Stimulated activated CD4-positive, alpha-beta T cell treated with anti-CD3 and anti-CD28 coated beads, Interleukin-12 subunit alpha, Interleukin-12 subunit beta, amount 100 ng/mL, for 24 hours (primary cell): ENCODE measurements at regions not wholly inside any gene's neighbourhood (a gene's known extent, or its start where the extent isn't known, plus 50 kb on each side); places are given as distances from the start of the nearest gene placed in this dataset.

Experiments used
- DNase-seq, 2 experiments: peaks; one replicate each; pipeline ENCODE4 v3.0.0-alpha.2; 2020; ENCODE audit warnings: low read depth in 2 of 2

DNA sequence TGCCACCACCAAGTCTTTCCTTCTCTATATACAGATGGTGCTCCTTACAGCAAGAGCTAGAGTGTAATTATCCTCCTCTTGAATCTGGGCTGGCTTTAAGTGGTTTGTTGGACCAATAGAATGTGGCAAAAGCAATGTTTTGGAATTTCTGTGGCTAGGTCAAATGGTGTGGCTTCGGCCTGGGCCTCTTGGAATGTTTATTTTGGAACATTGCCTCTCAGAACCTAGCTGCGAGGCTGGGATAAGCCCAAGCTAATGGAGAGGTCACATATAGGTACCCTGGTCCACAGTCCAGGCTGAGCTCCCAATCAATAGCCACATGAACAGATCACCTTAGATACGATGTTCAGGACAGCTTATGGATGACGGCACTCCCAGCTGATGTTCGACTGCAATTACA, 556.7 kb downstream of the TYW1 start:
- DNase-seq: no peak

DNA sequence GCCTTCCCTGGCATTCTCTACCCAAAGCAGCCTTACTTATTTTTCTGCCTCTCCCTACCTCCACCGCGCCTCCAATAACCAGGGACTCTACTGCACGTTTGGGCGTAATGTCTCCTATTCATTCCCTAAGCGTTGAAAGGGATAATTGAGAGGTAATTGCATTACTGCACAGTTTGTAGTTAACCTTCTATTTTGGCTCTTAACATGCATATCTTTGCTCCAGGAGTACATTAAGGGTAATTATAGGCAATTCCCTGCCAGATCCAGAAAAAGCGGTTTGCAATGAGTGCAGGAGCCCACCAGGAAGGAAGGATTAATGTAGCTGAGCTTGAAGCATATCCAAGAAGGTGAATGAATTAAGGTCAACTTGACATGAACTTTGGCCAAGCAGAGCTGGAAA, 558.4 kb downstream of the TYW1 start:
- no peak for DNase-seq

DNA sequence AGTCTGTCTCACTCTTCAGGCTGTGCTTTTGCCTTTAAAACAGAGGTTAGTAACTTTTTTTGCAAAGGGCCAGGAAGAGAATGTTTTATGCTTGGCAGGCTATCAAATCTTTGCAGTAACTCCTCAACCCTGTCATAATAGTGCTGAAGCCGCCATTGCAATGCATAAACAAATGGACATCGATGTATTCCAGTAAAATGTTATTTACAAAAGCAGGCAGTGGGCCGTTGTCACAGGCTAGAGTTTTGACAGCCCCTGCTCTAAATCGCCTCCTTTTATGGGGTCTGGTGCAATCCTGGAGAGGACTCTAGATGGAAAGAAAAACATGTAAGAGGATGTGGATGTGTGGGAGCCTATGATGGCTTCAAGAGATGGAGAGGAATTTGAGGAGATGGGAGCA, 568.3 kb downstream of the TYW1 start:
- DNase-seq: no peak

DNA sequence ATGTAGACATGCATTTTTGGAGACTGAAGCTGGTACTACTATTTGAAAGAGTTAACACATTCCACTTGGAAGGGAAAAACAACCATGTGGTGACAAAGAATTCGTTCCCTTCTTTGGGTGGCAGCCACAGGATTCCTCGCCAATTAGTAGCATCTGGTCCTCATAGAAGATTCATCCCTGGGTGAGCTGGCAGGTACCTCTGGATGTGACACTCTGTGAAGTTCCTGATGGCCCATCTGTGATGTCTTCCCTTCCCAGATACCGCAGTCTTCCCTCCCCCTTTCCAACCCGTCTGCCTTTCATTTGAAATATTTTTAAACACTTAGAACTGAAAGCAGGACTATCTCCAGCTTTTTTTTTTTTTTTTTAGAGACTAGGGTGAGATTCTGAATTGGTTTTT, 569.5 kb downstream of the TYW1 start:
- DNase-seq: no peak

DNA sequence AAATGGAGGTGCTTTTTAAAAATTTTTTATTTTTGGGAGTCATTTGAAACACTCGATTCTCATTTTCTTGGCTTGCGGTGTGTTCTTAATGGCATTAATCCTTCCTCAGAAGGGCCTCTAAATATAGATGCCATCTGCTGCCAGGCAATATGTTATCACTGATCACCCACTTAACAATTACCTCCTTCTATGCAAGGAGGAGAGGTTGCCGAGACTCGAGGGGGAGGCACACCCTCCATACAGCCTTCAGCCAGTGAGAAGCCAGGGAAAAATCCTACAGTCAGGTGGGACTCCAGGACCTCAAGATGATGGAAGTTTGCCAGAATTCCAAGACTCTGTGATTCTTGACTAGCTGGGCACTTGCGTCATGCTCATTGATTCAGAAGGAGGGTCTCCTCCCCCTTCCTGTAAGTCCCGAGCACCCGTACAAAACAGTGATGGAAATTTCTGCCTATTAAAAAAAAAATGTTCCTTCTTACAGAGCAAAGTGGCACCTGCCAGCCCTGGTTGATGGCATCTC, 574.5 kb downstream of the TYW1 start:
- no peak for DNase-seq

DNA sequence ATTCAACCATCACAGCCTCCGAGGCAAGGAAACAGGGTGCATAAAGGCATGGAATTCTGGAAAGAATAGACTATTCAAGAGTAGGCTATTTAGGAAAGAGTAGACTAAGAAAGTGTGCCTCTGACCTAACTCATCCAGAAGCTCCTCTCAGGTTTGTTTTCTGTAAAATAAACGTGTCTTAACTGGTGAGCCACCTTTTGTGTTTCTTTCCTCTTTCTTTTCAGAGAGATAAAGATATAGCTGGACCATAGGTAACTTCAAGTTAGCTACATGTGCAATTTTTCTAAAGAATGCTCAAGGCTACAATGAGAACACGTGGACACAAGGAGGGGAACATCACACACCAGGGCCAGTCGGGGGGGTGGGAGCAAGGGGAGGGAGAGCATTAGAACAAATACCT, 577.0 kb downstream of the TYW1 start:
- DNase-seq: no peak

DNA sequence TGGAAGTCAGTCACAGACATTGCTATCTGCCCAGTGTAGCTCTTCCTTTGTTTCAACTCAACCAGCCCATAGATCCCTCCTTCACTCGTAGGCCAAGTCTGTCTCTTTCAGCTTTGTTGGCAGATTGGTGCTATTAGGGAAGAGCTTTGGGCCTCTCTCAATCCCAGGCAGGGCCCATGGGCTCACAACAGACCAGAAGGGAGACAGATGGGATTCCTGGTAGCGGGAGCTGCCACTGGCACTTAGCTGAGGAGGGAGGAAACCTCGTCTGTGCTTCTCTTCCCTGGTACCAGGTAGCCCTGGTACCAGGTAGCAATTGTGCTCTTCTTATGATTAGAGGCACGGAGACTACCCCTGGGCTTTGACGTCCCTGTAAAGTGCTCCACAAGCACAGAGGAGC, 592.0 kb downstream of the TYW1 start:
- no peak for DNase-seq

DNA sequence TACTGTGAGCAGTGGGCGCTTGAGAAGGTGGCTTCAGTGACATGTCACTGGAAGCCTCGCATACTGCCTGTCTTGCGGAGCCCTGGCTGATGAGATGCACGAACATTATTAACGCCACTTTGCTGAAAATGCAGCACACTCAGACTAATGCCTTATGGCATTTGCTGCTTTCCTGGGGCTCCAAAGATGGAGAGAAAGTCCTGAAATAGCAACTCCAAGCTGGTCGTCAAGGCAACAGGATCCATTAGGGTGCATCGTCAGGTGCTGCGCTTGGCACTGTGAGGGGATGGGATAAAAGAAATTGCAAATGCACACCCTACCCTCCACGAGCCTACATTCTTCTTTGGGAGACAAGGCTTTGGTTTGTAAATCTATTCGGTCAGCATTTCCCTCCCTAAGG, 592.5 kb downstream of the TYW1 start:
- no peak for DNase-seq

DNA sequence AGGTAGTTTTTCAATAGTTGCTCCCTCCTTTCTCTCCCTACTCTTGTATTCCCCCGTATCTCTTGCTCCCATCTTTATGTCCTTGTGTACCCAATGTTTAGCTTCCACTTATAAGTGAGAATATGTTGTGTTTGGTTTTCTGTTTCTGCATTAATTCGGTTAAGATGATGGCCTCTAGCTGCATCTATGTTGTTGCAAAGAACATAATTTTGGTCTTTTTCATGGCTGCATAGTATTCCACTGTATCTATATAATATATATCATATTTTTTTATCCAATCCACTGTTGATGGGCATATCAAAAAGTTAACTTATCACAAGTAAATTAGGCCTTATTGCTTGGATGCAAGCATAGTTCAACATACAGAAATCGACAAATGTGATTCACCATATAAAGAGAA, 594.0 kb downstream of the TYW1 start:
- DNase-seq: no peak

DNA sequence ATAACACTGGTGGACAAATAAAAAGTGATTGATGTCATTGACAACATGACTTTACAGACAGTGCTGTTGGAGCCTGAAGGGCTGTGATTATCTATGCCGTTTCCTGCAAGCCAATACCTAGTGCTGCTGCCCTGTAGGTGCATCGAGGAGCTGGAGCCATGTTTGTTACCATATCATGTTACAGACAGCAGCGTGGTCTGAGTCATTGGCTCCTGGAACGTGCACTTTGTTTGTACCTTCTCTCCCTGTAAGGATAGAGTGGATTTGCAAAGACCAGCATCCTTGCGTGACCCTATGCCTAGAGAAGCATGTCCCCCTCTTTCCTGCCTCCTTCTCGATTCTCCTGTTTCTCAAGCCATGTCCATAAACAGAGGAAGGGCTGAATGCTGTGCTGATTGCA, 597.2 kb downstream of the TYW1 start:
- DNase-seq: no peak

DNA sequence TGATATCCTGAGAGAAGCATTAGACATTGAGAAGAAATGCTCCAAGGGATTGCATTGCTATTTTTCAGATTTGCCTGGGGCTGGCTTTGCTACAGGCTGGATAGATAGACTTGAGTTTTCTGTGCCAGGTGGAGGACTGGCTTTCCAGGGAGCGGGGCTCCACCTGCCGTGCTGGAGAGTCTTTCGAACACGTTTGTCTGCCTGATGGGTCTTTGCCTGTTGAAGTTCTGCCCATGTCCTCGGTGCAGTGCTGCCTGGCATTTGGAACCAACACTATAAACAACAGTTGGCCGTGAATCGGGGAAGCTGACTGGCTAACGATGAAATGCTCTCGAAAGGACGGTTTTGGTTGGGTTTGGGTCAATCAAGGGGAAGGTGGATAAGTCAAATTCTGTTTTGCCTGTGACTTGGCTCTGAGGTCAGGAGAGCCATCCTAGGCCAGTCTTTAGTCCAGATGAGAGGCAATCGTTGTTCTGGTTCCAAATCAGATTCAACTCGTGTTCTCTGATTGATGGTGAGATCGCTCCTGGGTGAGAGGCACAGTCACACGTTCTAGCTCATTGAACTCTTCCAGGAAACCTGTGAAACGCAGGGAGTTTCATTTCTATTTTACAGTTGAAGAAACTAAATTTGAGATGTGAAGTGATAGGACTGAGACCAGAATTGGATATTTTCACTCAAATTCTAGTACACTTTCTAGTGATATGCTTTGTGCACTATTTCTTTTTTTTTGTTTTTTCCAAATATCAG, 599.0 kb downstream of the TYW1 start:
- no peak for DNase-seq

DNA sequence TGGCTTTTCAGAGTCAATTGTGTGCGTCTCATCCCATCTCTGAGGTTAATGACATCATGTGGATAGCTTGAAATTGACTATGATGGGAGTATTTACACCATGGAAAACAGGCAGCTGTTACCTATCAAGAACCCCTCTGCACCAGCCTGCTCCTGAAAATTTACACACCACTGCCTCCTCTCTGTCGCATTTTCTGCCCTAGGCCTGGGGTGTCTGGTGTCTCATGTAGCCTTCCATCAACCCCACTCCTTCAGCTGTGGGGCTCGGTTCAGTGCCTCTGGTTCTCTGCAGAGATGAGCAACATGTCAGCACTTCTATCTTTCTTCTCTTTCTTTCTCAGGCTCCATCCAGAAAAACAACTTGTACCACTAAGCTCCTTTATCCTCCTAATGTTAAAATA, 600.5 kb downstream of the TYW1 start:
- DNase-seq: no peak

DNA sequence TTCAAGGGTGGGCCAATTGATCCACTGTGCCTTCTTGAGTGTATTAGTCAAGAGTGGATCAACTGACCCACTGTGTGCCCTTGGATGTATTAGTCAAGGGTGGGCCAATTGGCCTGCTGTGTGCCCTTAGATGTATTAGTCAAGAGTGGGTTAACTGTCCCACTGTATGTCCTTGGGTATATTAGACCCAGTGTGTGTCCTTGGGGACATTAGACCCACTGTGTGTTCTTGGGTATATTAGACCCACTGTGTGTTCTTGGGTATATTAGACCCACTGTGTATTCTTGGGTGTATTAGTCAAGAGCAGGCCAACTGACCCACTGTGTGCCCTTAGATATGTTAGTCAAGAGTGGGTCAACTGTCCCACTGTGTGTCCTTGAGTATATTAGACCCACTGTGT, 601.8 kb downstream of the TYW1 start:
- DNase-seq: no peak

DNA sequence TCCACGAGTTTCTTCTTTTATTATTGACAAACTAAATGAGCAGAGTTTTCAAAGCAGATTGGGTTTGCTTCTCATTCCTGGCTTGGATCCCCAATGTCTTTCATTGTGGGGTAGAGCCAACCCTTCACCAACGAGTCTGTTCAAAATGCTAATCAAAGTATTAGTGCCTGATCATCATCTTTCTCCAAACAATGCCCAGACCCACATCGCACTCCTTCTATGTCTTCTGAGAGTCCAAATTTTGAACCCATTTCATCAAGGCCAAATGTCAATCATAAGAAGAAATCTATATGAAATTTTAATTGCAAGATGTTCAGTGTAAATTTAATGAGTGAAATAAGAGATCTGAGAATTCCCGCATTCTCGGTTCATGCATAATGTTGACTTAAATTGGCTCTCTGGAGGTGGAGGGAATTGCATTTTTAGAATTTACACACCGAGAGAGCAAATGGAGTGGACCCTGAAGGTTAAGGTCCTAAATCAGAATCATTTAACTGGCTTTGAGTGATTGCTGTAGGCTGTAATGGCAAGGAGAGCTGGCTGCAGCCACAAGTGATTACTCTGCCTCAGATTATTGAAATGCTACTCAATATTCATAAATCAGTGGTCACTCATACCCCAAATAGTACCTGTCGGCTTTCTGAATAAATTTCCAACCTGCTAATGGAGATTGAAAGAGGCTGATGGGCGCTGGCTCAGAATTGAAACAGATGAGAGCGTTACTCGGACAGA, 602.9 kb downstream of the TYW1 start:
- DNase-seq: no peak

DNA sequence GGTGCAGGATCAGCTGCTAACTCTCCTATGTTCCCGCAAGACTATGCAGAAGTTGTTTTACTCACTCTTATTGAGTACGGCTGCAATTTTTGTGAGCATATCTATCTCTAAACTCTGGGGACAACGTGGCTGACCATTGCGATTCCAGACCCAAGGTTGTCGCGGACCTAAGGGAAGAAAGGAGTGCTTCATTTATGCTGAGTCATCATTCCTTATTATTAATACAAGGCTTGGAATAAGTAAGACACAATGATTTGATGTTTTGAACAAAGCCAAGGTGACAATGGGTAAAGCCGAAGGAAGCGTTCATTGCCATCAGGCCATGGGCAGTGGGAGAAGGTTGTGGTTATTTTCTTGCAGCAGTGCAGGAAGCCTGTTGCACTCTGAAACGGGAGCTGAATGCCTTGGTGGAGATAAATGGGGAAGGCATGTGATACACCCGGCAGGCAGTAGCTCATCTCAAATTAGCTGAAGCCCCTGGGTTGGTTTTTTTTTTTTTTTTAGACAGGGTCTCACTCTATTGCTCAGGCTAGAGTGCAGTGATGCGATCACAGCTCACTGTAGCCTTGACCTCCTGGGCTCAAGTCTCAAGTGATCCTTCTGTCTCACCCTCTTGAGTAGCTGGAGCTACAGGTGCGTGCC, 605.7 kb downstream of the TYW1 start:
- no peak for DNase-seq

DNA sequence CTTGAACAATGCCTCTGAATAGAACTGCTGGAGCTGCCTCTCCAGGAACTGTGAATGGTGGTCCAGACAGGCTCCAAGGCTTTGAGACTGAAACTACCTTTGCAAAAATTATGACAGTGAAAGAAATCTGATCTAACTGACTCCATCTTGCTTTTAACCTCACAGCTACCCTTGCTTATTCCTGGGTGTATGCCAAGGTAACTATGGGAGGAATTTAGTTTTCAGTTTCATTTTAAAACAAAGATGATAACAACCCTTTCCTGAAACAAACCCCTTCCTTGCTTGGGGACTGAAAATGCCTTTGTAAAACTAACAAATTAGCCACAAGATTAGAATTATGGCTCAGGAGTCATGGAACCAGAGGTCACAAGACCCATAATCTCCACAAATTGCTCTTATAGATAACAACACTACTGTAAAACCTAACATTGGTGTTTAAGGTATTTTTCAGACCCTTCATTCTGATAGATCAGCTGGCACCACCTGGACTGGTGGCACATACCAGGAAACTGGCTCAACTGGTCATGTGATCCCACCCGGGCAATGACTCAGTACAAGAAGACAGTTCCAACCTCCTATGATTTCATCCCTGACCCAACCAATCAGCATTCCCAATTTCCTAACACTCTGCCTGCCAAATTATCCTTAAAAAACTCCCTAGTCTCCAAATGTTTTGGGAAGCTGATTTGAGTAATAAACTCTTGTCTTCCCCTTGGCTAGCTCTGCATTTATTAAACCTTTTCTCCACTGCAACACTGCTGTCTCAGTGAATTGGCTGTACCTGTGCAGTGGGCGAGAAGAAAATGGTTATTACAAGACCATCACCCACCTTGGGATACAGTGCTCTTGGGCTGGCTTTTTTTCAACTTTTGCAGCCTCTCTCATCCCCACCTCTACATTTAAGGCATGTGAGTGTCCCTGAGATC, 608.1 kb downstream of the TYW1 start:
- no peak for DNase-seq

DNA sequence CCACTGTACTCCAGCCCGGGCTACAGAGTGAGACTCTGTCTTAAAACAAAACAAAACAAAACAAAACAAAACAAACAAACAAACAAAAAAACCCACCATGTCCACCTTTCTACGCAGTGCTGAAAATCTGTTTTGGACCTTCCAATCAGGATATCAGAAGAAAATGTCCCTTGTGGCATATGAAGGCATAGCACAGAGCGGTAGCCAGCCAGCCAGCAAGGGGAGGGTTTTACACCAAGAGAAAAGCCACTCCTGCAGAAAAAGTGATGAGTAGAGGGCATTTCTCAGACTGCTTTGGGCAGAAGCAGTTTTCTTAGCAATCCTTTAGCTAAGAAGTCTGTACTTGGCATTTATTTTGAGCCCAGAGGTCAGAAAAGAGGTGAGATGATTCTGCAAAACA, 612.2 kb downstream of the TYW1 start:
- no peak for DNase-seq

DNA sequence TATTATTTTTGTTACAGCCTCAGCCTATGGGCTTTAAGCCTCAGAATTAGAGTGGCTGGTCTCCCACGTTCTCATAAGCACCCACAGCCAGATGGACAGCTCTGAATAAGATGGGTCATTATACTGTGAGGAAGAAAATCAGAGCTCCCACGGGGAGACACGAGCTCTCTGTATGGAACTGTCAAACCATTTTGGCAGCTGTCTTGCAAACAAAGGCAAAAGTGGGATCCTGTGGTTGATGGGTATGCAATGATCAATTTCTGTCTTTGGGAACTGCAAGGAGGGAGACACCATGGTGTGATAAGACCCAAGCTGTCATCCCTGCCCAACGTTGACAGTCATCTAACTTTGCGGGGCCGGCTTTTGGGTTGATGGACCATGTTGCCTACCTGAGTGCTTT, 614.3 kb downstream of the TYW1 start:
- DNase-seq: no peak

DNA sequence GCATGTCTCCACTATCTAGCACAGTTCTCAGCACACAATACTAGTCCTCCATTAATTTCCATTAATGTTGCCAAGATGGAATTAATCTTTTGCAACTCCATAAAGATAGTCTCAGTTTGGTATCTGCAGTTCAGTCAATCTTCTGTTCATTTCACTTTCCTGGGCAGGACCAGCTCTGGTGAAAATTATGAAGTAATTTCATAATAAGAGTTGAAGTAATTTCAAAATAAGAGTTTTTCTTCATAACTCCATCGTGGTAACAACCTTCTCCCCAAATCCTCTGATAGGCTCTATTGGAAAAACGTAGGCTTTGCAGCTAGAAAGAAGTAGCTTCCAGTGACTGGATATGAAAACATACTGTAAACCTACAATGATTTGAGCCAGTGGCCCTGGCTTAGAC, 618.2 kb downstream of the TYW1 start:
- DNase-seq: no peak

DNA sequence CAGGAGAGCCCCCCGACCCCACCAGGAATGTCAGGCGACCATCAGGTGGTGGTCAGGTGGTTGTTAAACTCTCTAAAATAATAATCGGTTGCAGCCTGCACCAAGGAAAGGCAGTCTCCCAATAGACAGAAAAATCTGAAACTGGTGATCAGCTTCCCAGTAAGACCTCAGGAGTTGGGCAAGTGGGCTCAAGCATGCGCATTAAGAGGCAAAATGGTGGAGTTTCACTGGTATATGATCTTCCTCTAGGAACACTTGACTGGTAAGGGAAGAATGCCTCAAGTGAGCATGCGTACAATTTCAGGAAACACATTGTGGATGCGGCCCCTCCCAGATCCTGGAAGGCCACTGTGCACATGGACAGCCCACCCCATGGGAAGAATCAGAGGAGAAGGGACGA, 619.9 kb downstream of the TYW1 start:
- DNase-seq: no peak

DNA sequence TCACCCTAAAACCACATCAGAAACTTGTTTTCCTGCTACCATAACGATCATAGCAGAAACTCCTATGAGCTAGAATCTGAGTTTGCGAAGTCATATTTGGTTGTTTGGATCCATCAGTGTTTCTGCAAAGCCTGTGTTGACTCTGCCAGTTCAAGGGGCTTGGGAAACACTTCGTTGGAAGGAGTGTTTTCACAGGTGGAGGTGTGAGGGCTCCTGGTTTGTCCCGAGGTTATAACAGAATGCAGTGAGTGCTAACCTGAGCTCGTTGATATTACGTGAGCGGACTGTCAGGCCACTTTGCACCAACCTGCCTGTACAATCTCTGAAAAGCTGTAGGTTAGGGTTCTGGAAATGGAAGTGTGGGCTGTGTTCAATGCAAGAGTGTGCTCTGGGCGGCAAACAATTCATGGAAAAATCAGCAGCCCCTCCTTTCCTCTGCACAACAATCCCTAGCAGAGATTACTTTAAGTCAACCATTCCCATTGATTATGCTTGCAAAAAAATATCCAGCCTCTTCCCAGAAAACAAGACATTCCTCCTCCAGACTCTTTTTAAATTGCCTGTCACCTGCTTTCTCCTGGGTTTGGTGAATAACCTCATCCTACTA, 622.0 kb downstream of the TYW1 start:
- no peak for DNase-seq
